Kidney epithelial cell (primary cell): ENCODE measurements at regions not wholly inside any gene's neighbourhood (a gene's known extent, or its start where the extent isn't known, plus 50 kb on each side); places are given as distances from the start of the nearest gene placed in this dataset.

ENCODE experiments used
- DNase-seq: peaks from one replicate; pipeline ENCODE4 v3.0.0-alpha.2; 2010; ENCODE audit warnings: low read depth
- H3K27me3 ChIP-seq: 2 replicates; pipeline ENCODE4 v1.6.0; 2011; ENCODE audit warnings: low read length; ENCODE audit not compliant: control insufficient read depth, insufficient read depth
- H3K36me3 ChIP-seq: 2 replicates; pipeline ENCODE4 v1.5.1; 2011; ENCODE audit warnings: low read length; ENCODE audit not compliant: control insufficient read depth, insufficient read depth
- H3K4me3 ChIP-seq: 2 replicates; pipeline ENCODE4 v1.5.1; 2011; ENCODE audit warnings: low read depth, mild to moderate bottlenecking, control low read depth, low read length
- CTCF ChIP-seq: IDR thresholded peaks from 2 replicates; pipeline ENCODE4 v1.5.1; 2011; ENCODE audit warnings: mild to moderate bottlenecking, moderate library complexity, low read length, control low read depth, inconsistent platforms; ENCODE audit not compliant: insufficient read depth, poor library complexity, severe bottlenecking

DNA sequence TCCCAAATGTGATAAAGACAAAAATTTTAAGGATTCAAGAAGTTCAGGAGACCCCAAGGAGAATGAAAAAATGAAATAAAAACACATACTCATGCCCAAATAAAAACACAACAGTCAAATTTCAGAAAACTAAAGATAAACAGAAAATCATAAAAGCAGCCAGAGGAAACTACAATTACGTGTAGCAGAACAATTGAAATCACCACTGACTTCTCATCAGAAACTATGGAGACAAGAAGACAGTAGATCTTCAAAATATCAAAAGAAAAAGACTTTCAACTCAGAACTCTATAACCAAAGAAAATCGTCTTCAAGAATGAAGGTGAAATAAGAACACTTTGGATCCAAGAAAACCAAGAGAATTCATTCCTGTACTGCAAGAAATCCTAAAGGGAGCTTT lies 54.9 kb downstream of the DIO3 start:
- Histone ChIP-seq H3K27me3 (no peaks in the 10 kb centered on the region), H3K4me3 (no peak overlapping the region), H3K36me3 (no peaks in the 10 kb centered on the region)
- no peak for DNase-seq
- TF ChIP-seq CTCF: no peak

DNA sequence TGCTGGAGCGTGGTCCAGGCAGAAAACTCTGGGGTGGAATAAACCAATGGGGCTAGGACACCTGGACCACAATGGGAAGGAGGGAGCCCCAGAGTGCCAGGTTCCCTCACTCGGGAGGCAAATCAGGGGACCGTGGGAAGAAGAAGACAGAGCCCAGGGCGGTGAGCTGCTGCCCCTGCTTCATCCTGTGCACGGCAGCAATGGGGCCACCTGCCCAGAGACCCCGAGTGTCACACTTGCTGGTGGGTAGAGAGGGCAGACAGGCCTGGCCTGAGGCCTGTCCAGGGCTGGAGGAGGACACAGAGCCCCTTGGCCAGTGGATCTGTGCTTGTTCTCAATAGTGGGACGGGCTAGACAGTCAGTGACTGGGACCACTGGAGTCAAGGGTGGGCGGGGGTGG lies 58.2 kb downstream of the DIO3 start:
- no peak overlapping the region for H3K4me3 ChIP-seq
- no peak for TF ChIP-seq CTCF

GRCh38 chr14:101620031-101620788 lies 58.9 kb downstream of the DIO3 start:
- H3K4me3 ChIP-seq: no peak overlapping the region
- no peak for DNase-seq

More for the DNA sequence above, 58.2 kb downstream of the DIO3 start:
- Histone ChIP-seq H3K36me3 (no peaks in the 10 kb centered on the region), H3K27me3 (peaks cover 4% of the 10 kb centered on the region)
- DNase-seq: no peak

DNA sequence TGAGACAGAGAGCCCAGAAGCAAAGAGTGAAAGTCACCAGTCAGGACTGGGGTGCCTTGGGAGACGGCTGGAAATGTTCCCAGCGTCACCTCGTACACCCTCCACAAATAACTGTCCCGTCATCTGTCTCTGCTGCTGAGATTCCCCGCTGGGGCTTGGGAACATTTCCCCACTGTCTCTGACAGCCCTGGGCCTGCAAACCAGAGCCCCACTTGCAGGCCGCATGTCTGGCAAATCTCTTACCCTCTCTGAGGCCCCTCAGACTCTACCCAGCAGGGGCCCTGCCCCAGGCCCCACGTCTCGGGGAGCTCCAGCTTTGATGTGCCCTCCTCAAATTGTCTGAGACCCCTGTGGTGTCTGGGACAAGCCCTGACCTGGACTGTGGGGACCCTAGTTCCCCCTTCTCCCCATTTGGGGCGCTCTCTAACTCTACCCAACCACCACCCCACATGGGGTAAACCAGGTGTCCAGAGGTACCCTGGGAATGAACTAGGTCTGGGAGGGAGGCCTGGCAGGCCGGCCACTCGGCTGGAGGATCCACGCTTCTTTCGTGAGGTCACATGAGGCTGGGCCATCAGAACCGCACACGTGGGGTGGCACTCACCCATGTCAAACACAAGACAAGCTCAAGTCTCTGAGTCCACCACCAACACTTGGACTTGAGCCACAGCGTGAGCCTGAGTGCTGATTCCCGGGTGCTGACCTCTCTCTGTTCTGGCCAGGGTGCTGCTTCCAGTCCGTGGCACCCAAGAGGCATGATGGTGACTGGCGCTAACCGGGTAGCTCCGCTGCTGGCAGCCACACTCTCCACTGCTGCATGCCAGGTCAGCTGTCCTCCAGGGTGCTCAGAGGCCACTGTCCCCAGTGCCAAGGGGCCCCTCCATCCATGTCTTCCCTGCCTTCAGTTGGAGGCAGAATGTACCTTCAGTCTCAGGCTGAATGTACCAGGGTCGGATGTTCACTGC lies 59.8 kb downstream of the DIO3 start:
- Histone ChIP-seq H3K4me3 (no peak overlapping the region), H3K36me3 (no peaks in the 10 kb centered on the region), H3K27me3 (peaks cover 7% of the 10 kb centered on the region)
- no peak for DNase-seq
- no peak for TF ChIP-seq CTCF

More at GRCh38 chr14:101620031-101620788, 58.9 kb downstream of the DIO3 start:
- Histone ChIP-seq H3K36me3 (no peaks in the 10 kb centered on the region), H3K27me3 (peaks cover 7% of the 10 kb centered on the region)
- TF ChIP-seq CTCF: no peak

DNA sequence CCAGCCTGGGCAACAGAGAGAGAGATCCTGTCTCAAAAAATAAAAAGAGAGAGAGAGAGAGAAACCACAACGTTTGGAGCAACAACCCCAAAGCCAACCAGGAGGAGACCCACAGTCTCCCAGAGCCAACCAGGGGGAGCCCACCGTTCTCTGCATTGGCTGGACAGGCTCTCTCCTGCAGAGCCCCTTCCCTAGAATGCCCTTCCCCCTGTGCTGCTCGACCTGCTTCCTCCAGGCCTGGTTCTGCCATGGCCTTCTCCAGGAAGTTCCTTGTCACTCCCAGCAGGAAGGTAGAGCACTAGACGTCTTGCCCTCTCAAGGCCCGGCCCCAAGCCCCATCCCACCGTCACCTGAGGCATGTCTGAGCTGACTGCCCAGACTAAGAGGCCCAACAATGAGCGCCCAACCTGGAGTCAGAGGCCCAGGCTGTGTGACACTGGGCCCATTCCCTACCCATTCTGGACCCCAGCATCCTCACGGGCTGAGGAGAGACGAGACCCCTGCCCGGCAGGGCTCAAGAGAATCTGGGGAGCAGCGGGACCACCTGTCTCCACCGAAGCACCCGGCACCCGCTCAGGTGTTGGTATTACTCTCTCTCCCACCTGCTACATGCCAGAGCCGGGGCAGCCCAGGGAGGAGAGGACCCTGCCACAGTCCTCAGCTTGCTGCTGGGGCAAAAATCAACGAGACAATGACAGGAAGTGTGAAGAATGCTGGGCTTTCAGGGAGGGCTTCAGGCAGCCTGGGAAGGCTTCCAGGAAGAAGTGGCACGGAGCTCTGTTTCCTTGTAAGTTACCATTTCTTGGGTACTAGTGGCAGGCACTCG lies 61.2 kb downstream of the DIO3 start:
- DNase-seq: no peak
- Histone ChIP-seq H3K36me3 (no peaks in the 10 kb centered on the region), H3K27me3 (peaks cover 7% of the 10 kb centered on the region), H3K4me3 (no peak overlapping the region)
- no peak for TF ChIP-seq CTCF
